ENCODE measurements at regions not wholly inside any gene's neighbourhood (a gene's known extent, or its start where the extent isn't known, plus 50 kb on each side); places are given as distances from the start of the nearest gene placed in this dataset.
"Not testable (repeated sequence)": the region's sequence is repeated elsewhere in the genome, so short reads cannot be mapped to it uniquely, and the experiment has no call there.

- no CpG with 5 or more reads among the region's 1 CpG for WGBS (ENCODE audit: insufficient coverage, insufficient read length)
These were observed 202.3 kb upstream of the STAC start for GRCh38 chr3:36178018-36178417.

DNA sequence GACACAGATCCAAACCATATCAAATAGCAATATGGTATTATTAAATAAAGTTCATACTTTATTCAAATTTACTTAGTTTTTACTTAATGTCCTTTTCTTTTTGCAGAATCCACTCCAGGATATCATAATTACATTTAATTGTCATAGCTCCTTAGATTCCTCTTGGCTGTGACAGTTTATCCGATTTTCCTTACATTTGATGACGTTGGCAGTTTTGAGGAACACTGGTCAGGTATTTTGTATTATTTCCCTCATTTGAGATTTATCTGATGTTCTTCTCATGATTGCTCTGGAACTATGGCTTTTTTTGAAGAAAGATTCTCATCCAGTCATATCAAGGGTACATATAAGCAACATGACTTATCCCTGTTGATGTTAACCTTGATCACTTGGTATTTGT, 198.3 kb upstream of the STAC start:
- Histone ChIP-seq H3K27me3 (ENCODE audit: control insufficient read depth, insufficient read depth, low read length) (no peaks in the 10 kb centered on the region), H3K4me1 (ENCODE audit: control insufficient read depth, insufficient read depth, low read length) (no peaks in the 10 kb centered on the region; the same call in 1 of the 2 replicates), H3K4me3 (ENCODE audit: low read length) (no peak overlapping the region), H3K36me3 (ENCODE audit: control insufficient read depth, insufficient read depth, low read length) (no peaks in the 10 kb centered on the region), H3K27ac (ENCODE audit: low read length) (no peak overlapping the region), H3K9me3 (ENCODE audit: control insufficient read depth, insufficient read depth, low read length) (no peaks in the 10 kb centered on the region)
- no peak for DNase-seq (ENCODE audit: low read depth, low spot score)
- WGBS (ENCODE audit: insufficient coverage, insufficient read length) = no CpG with 5 or more reads among the region's 2 CpGs

More at GRCh38 chr3:36178018-36178417, 202.3 kb upstream of the STAC start:
- Histone ChIP-seq H3K9me3 (ENCODE audit: control insufficient read depth, insufficient read depth, low read length) (no peaks in the 10 kb centered on the region), H3K36me3 (ENCODE audit: control insufficient read depth, insufficient read depth, low read length) (no peaks in the 10 kb centered on the region), H3K27ac (ENCODE audit: low read length) (no peak overlapping the region), H3K27me3 (ENCODE audit: control insufficient read depth, insufficient read depth, low read length) (no peaks in the 10 kb centered on the region), H3K4me1 (ENCODE audit: control insufficient read depth, insufficient read depth, low read length) (peaks cover 2% of the 10 kb centered on the region; the same call in 1 of the 2 replicates), H3K4me3 (ENCODE audit: low read length) (no peak overlapping the region)
- no peak for DNase-seq (ENCODE audit: low read depth, low spot score)

DNA sequence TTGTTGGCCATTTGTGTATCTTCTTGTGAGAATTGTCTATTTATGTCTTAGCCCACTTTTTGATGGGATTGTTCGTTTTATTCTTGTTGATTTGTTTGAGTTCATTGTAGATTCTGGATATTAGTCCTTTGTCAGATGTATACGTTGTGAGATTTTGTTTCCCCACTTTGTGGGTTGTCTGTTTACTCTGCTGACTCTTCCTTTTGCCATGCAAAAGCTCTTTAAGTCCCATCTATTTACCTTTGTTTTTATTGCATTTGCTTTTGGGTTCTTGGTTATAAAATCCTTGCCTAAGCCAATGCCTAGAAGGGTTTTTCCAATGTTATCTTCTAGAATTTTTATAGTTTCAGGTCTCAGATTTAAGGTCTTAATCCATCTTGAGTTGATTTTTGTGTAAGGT, 193.1 kb upstream of the STAC start:
- not testable (repeated sequence) for H3K4me3 ChIP-seq (ENCODE audit: low read length); H3K27ac ChIP-seq (ENCODE audit: low read length); H3K9me3 ChIP-seq (ENCODE audit: control insufficient read depth, insufficient read depth, low read length); H3K4me1 ChIP-seq (ENCODE audit: control insufficient read depth, insufficient read depth, low read length); H3K27me3 ChIP-seq (ENCODE audit: control insufficient read depth, insufficient read depth, low read length); H3K36me3 ChIP-seq (ENCODE audit: control insufficient read depth, insufficient read depth, low read length); DNase-seq (ENCODE audit: low read depth, low spot score)
- WGBS (ENCODE audit: insufficient coverage, insufficient read length) = no CpG with 5 or more reads among the region's 2 CpGs

- H3K27ac ChIP-seq (ENCODE audit: low read length) = no peak overlapping the region
- no peak overlapping the region for H3K4me3 ChIP-seq (ENCODE audit: low read length)
- no peaks in the 10 kb centered on the region for H3K4me1 ChIP-seq (ENCODE audit: control insufficient read depth, insufficient read depth, low read length)
- H3K9me3 ChIP-seq (ENCODE audit: control insufficient read depth, insufficient read depth, low read length) = no peaks in the 10 kb centered on the region
- DNase-seq (ENCODE audit: low read depth, low spot score) = no peak
- H3K36me3 ChIP-seq (ENCODE audit: control insufficient read depth, insufficient read depth, low read length) = no peaks in the 10 kb centered on the region
- no peaks in the 10 kb centered on the region for H3K27me3 ChIP-seq (ENCODE audit: control insufficient read depth, insufficient read depth, low read length)
These were observed 187.4 kb upstream of the STAC start for GRCh38 chr3:36192901-36193300.

- WGBS (ENCODE audit: insufficient coverage, insufficient read length) = no CpG with 5 or more reads among the region's 2 CpGs
- no peaks in the 10 kb centered on the region for H3K9me3 ChIP-seq (ENCODE audit: control insufficient read depth, insufficient read depth, low read length)
- H3K4me3 ChIP-seq (ENCODE audit: low read length) = no peak overlapping the region
- H3K4me1 ChIP-seq (ENCODE audit: control insufficient read depth, insufficient read depth, low read length) = no peaks in the 10 kb centered on the region
- no peaks in the 10 kb centered on the region for H3K36me3 ChIP-seq (ENCODE audit: control insufficient read depth, insufficient read depth, low read length)
- no peak overlapping the region for H3K27ac ChIP-seq (ENCODE audit: low read length)
- H3K27me3 ChIP-seq (ENCODE audit: control insufficient read depth, insufficient read depth, low read length) = no peaks in the 10 kb centered on the region
- no peak for DNase-seq (ENCODE audit: low read depth, low spot score)
These were observed 186.9 kb upstream of the STAC start for GRCh38 chr3:36193448-36193847.

DNA sequence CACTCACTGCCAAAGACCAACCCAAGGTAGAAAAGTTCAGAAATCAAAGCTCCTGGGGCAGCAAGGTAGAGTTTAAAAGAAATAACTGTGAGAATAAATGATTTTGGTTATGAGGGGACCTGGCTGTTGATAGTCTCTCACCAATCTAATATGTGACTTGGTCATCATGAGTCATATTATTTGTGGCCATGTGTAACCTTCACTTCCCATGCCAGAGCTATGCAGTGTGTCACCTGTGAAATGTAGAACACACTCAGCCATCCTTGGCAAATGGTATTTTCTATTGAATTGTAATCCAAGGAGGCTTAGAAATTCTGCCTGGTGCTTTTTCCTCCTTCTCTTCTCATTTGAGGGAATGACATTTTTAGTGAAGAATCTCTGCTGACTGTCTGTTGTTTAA, 184.2 kb upstream of the STAC start:
- Histone ChIP-seq H3K4me1 (ENCODE audit: control insufficient read depth, insufficient read depth, low read length) (no peaks in the 10 kb centered on the region), H3K27ac (ENCODE audit: low read length) (no peak overlapping the region), H3K4me3 (ENCODE audit: low read length) (no peak overlapping the region), H3K9me3 (ENCODE audit: control insufficient read depth, insufficient read depth, low read length) (no peaks in the 10 kb centered on the region), H3K27me3 (ENCODE audit: control insufficient read depth, insufficient read depth, low read length) (no peaks in the 10 kb centered on the region), H3K36me3 (ENCODE audit: control insufficient read depth, insufficient read depth, low read length) (no peaks in the 10 kb centered on the region)
- no peak for DNase-seq (ENCODE audit: low read depth, low spot score)

- no CpG with 5 or more reads among the region's 1 CpG for WGBS (ENCODE audit: insufficient coverage, insufficient read length)
- Histone ChIP-seq H3K27ac (ENCODE audit: low read length) (no peak overlapping the region), H3K36me3 (ENCODE audit: control insufficient read depth, insufficient read depth, low read length) (no peaks in the 10 kb centered on the region), H3K27me3 (ENCODE audit: control insufficient read depth, insufficient read depth, low read length) (no peaks in the 10 kb centered on the region), H3K4me3 (ENCODE audit: low read length) (no peak overlapping the region), H3K9me3 (ENCODE audit: control insufficient read depth, insufficient read depth, low read length) (no peaks in the 10 kb centered on the region), H3K4me1 (ENCODE audit: control insufficient read depth, insufficient read depth, low read length) (no peaks in the 10 kb centered on the region; the same call in 1 of the 2 replicates)
- no peak for DNase-seq (ENCODE audit: low read depth, low spot score)
These were observed 183.2 kb upstream of the STAC start for GRCh38 chr3:36197151-36197550.

GRCh38 chr3:36201546-36201945, 178.8 kb upstream of the STAC start:
- Histone ChIP-seq H3K36me3 (ENCODE audit: control insufficient read depth, insufficient read depth, low read length) (no peaks in the 10 kb centered on the region), H3K4me1 (ENCODE audit: control insufficient read depth, insufficient read depth, low read length) (no peaks in the 10 kb centered on the region; the same call in 1 of the 2 replicates), H3K9me3 (ENCODE audit: control insufficient read depth, insufficient read depth, low read length) (no peaks in the 10 kb centered on the region), H3K4me3 (ENCODE audit: low read length) (no peak overlapping the region), H3K27ac (ENCODE audit: low read length) (no peak overlapping the region), H3K27me3 (ENCODE audit: control insufficient read depth, insufficient read depth, low read length) (no peaks in the 10 kb centered on the region)
- DNase-seq (ENCODE audit: low read depth, low spot score) = no peak

- WGBS (ENCODE audit: insufficient coverage, insufficient read length) = no CpG with 5 or more reads among the region's 4 CpGs
- Histone ChIP-seq H3K27me3 (ENCODE audit: control insufficient read depth, insufficient read depth, low read length) (no peaks in the 10 kb centered on the region), H3K4me1 (ENCODE audit: control insufficient read depth, insufficient read depth, low read length) (no peaks in the 10 kb centered on the region), H3K36me3 (ENCODE audit: control insufficient read depth, insufficient read depth, low read length) (no peaks in the 10 kb centered on the region), H3K4me3 (ENCODE audit: low read length) (no peak overlapping the region), H3K27ac (ENCODE audit: low read length) (no peak overlapping the region), H3K9me3 (ENCODE audit: control insufficient read depth, insufficient read depth, low read length) (no peaks in the 10 kb centered on the region)
- DNase-seq (ENCODE audit: low read depth, low spot score) = no peak
These were observed 173.2 kb upstream of the STAC start for GRCh38 chr3:36206956-36207580.

GRCh38 chr3:36210840-36211651, 169.3 kb upstream of the STAC start:
- Histone ChIP-seq H3K9me3 (ENCODE audit: control insufficient read depth, insufficient read depth, low read length) (no peaks in the 10 kb centered on the region), H3K4me1 (ENCODE audit: control insufficient read depth, insufficient read depth, low read length) (no peaks in the 10 kb centered on the region), H3K27me3 (ENCODE audit: control insufficient read depth, insufficient read depth, low read length) (no peaks in the 10 kb centered on the region), H3K4me3 (ENCODE audit: low read length) (no peak overlapping the region), H3K36me3 (ENCODE audit: control insufficient read depth, insufficient read depth, low read length) (no peaks in the 10 kb centered on the region), H3K27ac (ENCODE audit: low read length) (no peak overlapping the region)
- no CpG with 5 or more reads among the region's 3 CpGs for WGBS (ENCODE audit: insufficient coverage, insufficient read length)
- DNase-seq (ENCODE audit: low read depth, low spot score) = no peak

DNA sequence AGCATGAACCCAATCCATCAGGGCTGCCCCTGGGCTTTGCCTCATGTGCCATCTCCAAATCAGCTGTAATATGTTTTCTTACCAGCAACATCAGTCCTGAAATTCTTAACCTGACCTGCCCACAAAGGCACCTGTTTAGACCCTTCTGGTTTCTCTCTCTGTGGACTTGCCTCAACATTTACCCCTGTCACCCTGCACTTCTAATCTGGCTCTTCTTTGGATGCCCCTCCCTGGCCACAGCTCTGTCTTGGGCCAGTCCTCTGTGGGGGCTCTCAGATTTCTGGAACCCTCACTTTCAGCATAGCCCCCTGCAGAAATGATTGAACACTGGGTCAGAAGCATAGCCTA, 168.7 kb upstream of the STAC start:
- Histone ChIP-seq H3K36me3 (ENCODE audit: control insufficient read depth, insufficient read depth, low read length) (no peaks in the 10 kb centered on the region), H3K27ac (ENCODE audit: low read length) (no peak overlapping the region), H3K9me3 (ENCODE audit: control insufficient read depth, insufficient read depth, low read length) (no peaks in the 10 kb centered on the region), H3K27me3 (ENCODE audit: control insufficient read depth, insufficient read depth, low read length) (no peaks in the 10 kb centered on the region), H3K4me3 (ENCODE audit: low read length) (no peak overlapping the region), H3K4me1 (ENCODE audit: control insufficient read depth, insufficient read depth, low read length) (no peaks in the 10 kb centered on the region)
- no peak for DNase-seq (ENCODE audit: low read depth, low spot score)

All from iPS DF 6.9 (cell line).